HUES64 (cell line): ENCODE measurements at regions not wholly inside any gene's neighbourhood (a gene's known extent, or its start where the extent isn't known, plus 50 kb on each side); places are given as distances from the start of the nearest gene placed in this dataset.

Experiments used
- H3K27ac ChIP-seq: 2 replicates; pipeline ENCODE4 v1.7.0; 2013; ENCODE audit warnings: low read depth, low read length, inconsistent platforms
- H3K27me3 ChIP-seq: 2 replicates; pipeline ENCODE4 v1.6.1; 2013; ENCODE audit warnings: mild to moderate bottlenecking, low read length; ENCODE audit not compliant: insufficient read depth
- H3K36me3 ChIP-seq: 2 replicates; pipeline ENCODE4 v1.6.1; 2013; ENCODE audit warnings: mild to moderate bottlenecking, low read length; ENCODE audit not compliant: insufficient read depth
- H3K4me1 ChIP-seq: 2 replicates; pipeline ENCODE4 v1.6.1; 2013; ENCODE audit warnings: mild to moderate bottlenecking, low read length, moderate library complexity; ENCODE audit not compliant: insufficient read depth
- H3K4me3 ChIP-seq: 2 replicates; pipeline ENCODE4 v1.5.1; 2013; ENCODE audit warnings: mild to moderate bottlenecking, low read length, moderate library complexity
- H3K9ac ChIP-seq: 2 replicates; pipeline ENCODE4 v1.6.1; 2013; ENCODE audit warnings: mild to moderate bottlenecking, low read depth, low read length
- H3K9me3 ChIP-seq: 2 replicates; pipeline ENCODE4 v1.6.1; 2013; ENCODE audit warnings: low read depth, low read length; ENCODE audit not compliant: insufficient read depth
- WGBS: fragments of 150-250, 120-280 bp; methylation state at CpG from one replicate; pipeline ENCODE4 v1.1.7; 2013; ENCODE audit warnings: missing lambda C conversion rate; 5-methylcytosine and 5-hydroxymethylcytosine counted together

DNA sequence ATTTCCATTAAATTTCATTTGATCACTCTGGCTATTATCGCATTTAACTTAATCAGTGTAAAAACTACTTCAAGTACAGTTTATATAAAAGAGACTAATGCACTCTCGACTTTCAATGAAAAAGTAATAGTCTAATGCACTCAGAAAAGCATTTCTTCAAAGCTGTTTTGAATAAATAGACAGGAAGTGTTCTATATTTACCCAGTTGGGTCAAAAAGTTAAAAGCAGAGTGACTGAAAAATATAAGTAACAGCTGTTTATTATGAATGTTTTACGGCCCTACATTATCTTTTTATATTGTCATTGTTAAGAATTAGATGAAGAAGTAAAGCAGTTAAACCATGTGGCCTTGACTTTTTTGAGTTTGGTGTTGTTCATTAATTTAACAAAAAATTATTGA lies 391.8 kb downstream of the ZPLD1 start:
- H3K4me3 ChIP-seq = no peak overlapping the region
- H3K27ac ChIP-seq = no peak overlapping the region
- 89% methylated on average over 2 of the region's 3 CpGs for WGBS
- no peaks in the 10 kb centered on the region for H3K36me3 ChIP-seq
- no peaks in the 10 kb centered on the region for H3K4me1 ChIP-seq
- H3K27me3 ChIP-seq = no peaks in the 10 kb centered on the region
- H3K9ac ChIP-seq = no peak overlapping the region
- H3K9me3 ChIP-seq = no peaks in the 10 kb centered on the region

DNA sequence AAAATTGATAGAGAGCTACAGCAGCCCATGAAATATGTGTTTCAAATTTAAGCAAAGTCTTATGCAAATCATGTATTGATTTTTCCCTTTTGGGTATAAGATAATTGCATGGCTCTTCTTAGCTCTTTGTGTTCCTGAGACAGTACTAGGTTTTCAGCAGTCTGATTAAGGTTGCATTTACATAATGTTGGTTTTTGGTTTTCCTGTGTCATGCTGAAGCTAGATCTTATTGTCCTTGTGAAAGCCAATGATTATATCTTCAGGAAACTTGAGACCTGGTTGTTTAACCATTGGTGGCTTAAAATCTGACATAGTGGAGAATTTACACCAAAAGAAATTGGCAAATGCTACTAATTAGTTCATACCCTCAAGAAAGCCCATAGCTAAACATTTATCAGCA lies 392.6 kb downstream of the ZPLD1 start:
- Histone ChIP-seq H3K36me3 (no peaks in the 10 kb centered on the region), H3K9ac (no peak overlapping the region), H3K4me1 (no peaks in the 10 kb centered on the region), H3K27ac (no peak overlapping the region), H3K27me3 (no peaks in the 10 kb centered on the region), H3K4me3 (no peak overlapping the region), H3K9me3 (no peaks in the 10 kb centered on the region)

- H3K4me1 ChIP-seq = no peaks in the 10 kb centered on the region
- H3K4me3 ChIP-seq = no peak overlapping the region
- no peaks in the 10 kb centered on the region for H3K27me3 ChIP-seq
- H3K36me3 ChIP-seq = no peaks in the 10 kb centered on the region
- H3K9ac ChIP-seq = no peak overlapping the region
- H3K27ac ChIP-seq = no peak overlapping the region
- 95% methylated on average over 4 of the region's 4 CpGs for WGBS
- no peaks in the 10 kb centered on the region for H3K9me3 ChIP-seq
These were observed 395.6 kb downstream of the ZPLD1 start for GRCh38 chr3:102830415-102830814.

DNA sequence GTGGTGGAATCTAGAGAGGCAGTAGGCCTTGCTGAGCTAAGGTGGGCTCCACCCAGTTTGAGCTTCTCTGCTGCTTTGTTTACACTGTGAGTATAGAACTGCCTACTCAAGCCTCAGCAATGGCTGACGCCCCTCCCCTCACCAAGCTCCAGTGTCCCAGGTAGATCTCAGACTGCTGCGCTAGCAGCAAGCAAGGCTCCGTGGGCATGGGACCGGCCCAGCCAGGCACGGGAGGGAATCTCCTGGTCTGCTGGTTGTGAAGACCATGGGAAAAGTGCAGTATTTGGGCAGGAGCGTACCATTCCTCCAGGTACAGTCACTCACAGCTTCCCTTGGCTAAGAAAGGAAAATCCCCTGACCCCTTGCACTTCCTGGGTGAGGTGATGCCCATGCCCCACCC lies 407.1 kb downstream of the ZPLD1 start:
- Histone ChIP-seq H3K4me1 (no peaks in the 10 kb centered on the region), H3K36me3 (no peaks in the 10 kb centered on the region), H3K4me3 (no peak overlapping the region), H3K9me3 (peaks cover 9% of the 10 kb centered on the region; the same call in 1 of the 2 replicates), H3K9ac (no peak overlapping the region), H3K27ac (no peak overlapping the region), H3K27me3 (no peaks in the 10 kb centered on the region)
- 95% methylated on average over 6 of the region's 6 CpGs for WGBS

DNA sequence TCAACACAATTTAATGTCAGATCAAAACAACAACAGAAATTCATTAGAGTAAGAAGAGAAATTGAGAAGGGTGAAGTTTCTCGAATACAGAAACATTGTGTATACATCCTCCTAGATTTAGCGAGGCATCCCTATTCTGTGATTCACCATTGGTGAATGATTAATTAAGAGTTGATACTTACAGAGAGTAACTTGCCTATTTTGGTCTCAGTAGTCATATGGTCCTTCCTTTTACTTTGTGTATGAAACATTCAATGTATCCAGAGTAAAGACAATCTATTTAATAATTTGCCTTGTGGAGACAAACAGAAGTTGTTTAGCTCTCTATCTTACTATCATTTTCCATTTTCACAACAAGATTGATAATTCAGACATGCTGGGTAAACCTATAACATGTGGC lies 432.0 kb downstream of the ZPLD1 start:
- no peak overlapping the region for H3K27ac ChIP-seq
- H3K27me3 ChIP-seq = no peaks in the 10 kb centered on the region
- WGBS = 96% methylated on average over 2 of the region's 2 CpGs
- no peaks in the 10 kb centered on the region for H3K36me3 ChIP-seq
- no peaks in the 10 kb centered on the region for H3K9me3 ChIP-seq
- H3K4me3 ChIP-seq = no peak overlapping the region
- no peak overlapping the region for H3K9ac ChIP-seq
- no peaks in the 10 kb centered on the region for H3K4me1 ChIP-seq

- 100% methylated on average over 1 of the region's 2 CpGs for WGBS
- no peaks in the 10 kb centered on the region for H3K27me3 ChIP-seq
- no peak overlapping the region for H3K27ac ChIP-seq
- H3K36me3 ChIP-seq = no peaks in the 10 kb centered on the region
- no peaks in the 10 kb centered on the region for H3K4me1 ChIP-seq
- no peaks in the 10 kb centered on the region for H3K9me3 ChIP-seq
- no peak overlapping the region for H3K9ac ChIP-seq
- H3K4me3 ChIP-seq = no peak overlapping the region
These were observed 448.7 kb downstream of the ZPLD1 start for GRCh38 chr3:102883515-102883914.

DNA sequence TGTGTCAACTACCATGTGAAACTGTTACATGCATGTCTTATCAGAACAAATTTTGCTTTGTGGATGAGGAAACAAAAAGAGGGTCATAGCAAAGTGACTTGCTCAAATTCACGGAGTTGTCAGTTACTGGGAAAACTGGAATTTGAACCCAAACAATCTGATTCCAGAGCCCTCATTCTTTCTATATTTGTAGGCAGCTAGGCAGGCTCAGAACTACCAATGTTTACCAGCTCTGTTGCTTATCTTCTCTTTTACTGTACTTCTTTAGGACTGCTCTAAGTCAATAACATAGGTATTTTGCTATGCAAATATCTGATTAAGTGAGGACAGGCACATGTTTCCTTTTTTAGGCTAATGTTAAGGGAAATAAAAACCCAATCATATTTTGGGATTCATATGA lies 450.5 kb downstream of the ZPLD1 start:
- Histone ChIP-seq H3K4me1 (no peaks in the 10 kb centered on the region), H3K27ac (no peak overlapping the region), H3K9me3 (no peaks in the 10 kb centered on the region), H3K27me3 (no peaks in the 10 kb centered on the region), H3K36me3 (no peaks in the 10 kb centered on the region), H3K4me3 (no peak overlapping the region), H3K9ac (no peak overlapping the region)
- WGBS = 100% methylated on average over 1 of the region's 1 CpG

- WGBS = 91% methylated on average over 3 of the region's 3 CpGs
- H3K4me3 ChIP-seq = no peak overlapping the region
These were observed 452.6 kb downstream of the ZPLD1 start for GRCh38 chr3:102887431-102887830.

GRCh38 chr3:102896851-102897621 lies 462.2 kb downstream of the ZPLD1 start:
- Histone ChIP-seq H3K9ac (no peak overlapping the region), H3K4me1 (no peaks in the 10 kb centered on the region), H3K27me3 (no peaks in the 10 kb centered on the region), H3K27ac (no peak overlapping the region), H3K36me3 (no peaks in the 10 kb centered on the region), H3K4me3 (no peak overlapping the region), H3K9me3 (no peaks in the 10 kb centered on the region)
- 90% methylated on average over 1 of the region's 1 CpG for WGBS

More at GRCh38 chr3:102887431-102887830, 452.6 kb downstream of the ZPLD1 start:
- Histone ChIP-seq H3K27me3 (no peaks in the 10 kb centered on the region), H3K9me3 (no peaks in the 10 kb centered on the region), H3K36me3 (no peaks in the 10 kb centered on the region), H3K27ac (no peak overlapping the region), H3K9ac (no peak overlapping the region), H3K4me1 (no peaks in the 10 kb centered on the region)

DNA sequence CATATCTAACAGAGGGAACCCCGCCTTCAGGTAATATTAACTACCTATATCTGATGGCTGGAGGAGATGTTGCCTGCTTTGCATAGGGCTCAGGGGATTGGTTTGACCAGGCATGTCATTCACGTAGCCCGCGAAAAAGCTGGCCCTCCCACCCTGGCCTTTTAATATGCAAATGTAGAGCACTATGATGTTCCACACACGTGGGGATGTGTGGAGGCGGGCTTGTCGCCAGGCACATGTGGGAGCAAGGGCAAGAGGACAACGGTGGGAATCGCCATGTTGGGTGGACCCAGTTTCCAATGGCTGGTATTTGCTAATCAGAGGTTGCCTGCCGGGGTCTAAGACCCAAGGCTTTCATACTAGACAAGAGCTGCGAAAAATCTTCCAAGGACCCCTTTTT lies 469.8 kb downstream of the ZPLD1 start:
- Histone ChIP-seq H3K9ac (no peak overlapping the region), H3K27ac (no peak overlapping the region), H3K27me3 (no peaks in the 10 kb centered on the region), H3K36me3 (no peaks in the 10 kb centered on the region), H3K4me1 (no peaks in the 10 kb centered on the region), H3K4me3 (no peak overlapping the region), H3K9me3 (no peaks in the 10 kb centered on the region)
- 90% methylated on average over 10 of the region's 11 CpGs for WGBS

GRCh38 chr3:102905811-102906210 lies 471.0 kb downstream of the ZPLD1 start:
- no peaks in the 10 kb centered on the region for H3K36me3 ChIP-seq
- 100% methylated on average over 2 of the region's 2 CpGs for WGBS
- no peak overlapping the region for H3K9ac ChIP-seq
- H3K27me3 ChIP-seq = no peaks in the 10 kb centered on the region
- no peak overlapping the region for H3K27ac ChIP-seq
- no peaks in the 10 kb centered on the region for H3K9me3 ChIP-seq
- H3K4me3 ChIP-seq = no peak overlapping the region
- peaks cover 4% of the 10 kb centered on the region; the same call in 1 of the 2 replicates for H3K4me1 ChIP-seq

DNA sequence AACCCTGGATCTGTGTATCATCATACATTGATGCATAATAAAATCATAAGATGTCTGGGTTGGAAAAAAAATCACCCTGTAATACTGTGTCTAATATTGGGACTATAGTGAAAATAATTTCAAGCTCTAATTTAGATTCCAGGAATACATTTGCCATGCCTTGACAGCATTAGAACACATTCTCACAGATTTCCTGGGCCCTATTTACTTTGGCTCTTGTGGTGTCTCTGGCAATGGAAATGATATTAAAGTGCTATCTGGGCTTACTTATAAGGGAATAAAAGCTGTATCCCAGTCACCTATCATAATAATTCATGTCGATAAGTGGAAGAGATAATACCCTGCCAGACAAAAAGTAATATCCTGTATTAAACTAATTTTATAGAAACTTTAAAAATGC lies 472.0 kb downstream of the ZPLD1 start:
- no peaks in the 10 kb centered on the region for H3K9me3 ChIP-seq
- WGBS = no CpG with 5 or more reads among the region's 1 CpG
- H3K36me3 ChIP-seq = no peaks in the 10 kb centered on the region
- no peaks in the 10 kb centered on the region for H3K27me3 ChIP-seq
- H3K9ac ChIP-seq = no peak overlapping the region
- H3K4me1 ChIP-seq = peaks cover 4% of the 10 kb centered on the region; the same call in 1 of the 2 replicates
- H3K4me3 ChIP-seq = no peak overlapping the region
- H3K27ac ChIP-seq = no peak overlapping the region
